ENCODE measurements at regions not wholly inside any gene's neighbourhood (a gene's known extent, or its start where the extent isn't known, plus 50 kb on each side); places are given as distances from the start of the nearest gene placed in this dataset.

- no peak for TF ChIP-seq CTCF (IDR thresholded peaks at IDR 0.05; ENCODE audit: poor library complexity)
- no peak for TF ChIP-seq EZH2phosphoT487 (IDR thresholded peaks at IDR 0.05; ENCODE audit: low read depth, severe bottlenecking, unreplicated experiment)
These were observed 92.3 kb upstream of the TJP1 start for GRCh38 chr15:29914511-29914926.

Data from hepatocyte (in vitro differentiated cells).